ENCODE measurements at regions not wholly inside any gene's neighbourhood (a gene's known extent, or its start where the extent isn't known, plus 50 kb on each side); places are given as distances from the start of the nearest gene placed in this dataset.
A peak's percentile ranks its signal among the peaks of the same experiment; 100 is the strongest.

DNA sequence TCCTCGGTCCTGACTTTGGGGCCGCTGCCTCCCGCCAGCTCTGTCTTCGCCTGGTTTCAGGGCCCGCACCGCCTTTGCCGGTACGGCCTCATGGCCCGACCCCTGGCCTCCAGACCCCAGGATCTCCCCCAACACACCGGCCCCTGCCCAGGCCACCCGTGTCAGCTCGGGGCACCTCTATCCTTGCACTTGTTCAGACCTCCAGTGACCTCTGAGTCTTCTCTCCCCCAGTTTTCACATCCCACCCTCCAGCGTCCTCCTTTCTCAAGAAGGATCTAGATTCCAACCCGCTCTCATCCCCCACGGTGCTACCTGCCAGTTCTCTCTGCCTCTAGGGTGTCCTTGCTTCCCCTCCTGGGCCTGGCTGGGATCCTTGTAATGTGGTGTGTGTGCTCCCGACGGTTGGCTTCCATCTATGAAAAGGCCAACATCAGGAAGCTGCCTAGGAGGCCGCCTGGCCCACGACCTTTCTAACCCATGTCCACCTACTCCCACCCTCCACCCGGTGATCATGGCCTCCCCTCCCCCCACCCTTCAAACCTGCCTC, 61.1 kb downstream of the SPATA31C2 start:
- TF ChIP-seq, protein P1, sequence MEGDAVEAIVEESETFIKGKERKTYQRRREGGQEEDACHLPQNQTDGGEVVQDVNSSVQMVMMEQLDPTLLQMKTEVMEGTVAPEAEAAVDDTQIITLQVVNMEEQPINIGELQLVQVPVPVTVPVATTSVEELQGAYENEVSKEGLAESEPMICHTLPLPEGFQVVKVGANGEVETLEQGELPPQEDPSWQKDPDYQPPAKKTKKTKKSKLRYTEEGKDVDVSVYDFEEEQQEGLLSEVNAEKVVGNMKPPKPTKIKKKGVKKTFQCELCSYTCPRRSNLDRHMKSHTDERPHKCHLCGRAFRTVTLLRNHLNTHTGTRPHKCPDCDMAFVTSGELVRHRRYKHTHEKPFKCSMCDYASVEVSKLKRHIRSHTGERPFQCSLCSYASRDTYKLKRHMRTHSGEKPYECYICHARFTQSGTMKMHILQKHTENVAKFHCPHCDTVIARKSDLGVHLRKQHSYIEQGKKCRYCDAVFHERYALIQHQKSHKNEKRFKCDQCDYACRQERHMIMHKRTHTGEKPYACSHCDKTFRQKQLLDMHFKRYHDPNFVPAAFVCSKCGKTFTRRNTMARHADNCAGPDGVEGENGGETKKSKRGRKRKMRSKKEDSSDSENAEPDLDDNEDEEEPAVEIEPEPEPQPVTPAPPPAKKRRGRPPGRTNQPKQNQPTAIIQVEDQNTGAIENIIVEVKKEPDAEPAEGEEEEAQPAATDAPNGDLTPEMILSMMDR (IDR thresholded peaks at IDR 0.05; ENCODE audit: unreplicated experiment), result no peak
- H3K36me3 Mint-ChIP-seq (ENCODE audit: insufficient read depth, unreplicated experiment), result no peaks in the 10 kb centered on the region
- H3K27ac Mint-ChIP-seq (ENCODE audit: low read depth, unreplicated experiment), result peak overlapping the region; percentile 95
- BruUV-seq (replicated peaks), result no TSS peak
- H3K4me3 Mint-ChIP-seq (ENCODE audit: unreplicated experiment), result peak overlapping the region; percentile 85
- peak; percentile 47 for DNase-seq (ENCODE audit: unreplicated experiment)
- no peaks in the 10 kb centered on the region for H3K27me3 Mint-ChIP-seq (ENCODE audit: insufficient read depth, unreplicated experiment)
- CTCF ChIA-PET, result interaction anchor here (0.6 to 2.0 kb wide), 10 partner anchors 9 to 502 kb away, joined by 3 to 6 read pairs (median 3); no protein-coding TSS in a partner anchor
- H3K4me1 Mint-ChIP-seq (ENCODE audit: insufficient read depth, unreplicated experiment), result peaks cover 31% of the 10 kb centered on the region
- peaks cover 6% of the 10 kb centered on the region for H3K9me3 Mint-ChIP-seq (ENCODE audit: unreplicated experiment)
- POLR2A ChIA-PET, result interaction anchor here (0.8 to 3.3 kb wide), 11 partner anchors 11 to 318 kb away, joined by 3 to 20 read pairs (median 4); partner anchors contain the start of genes CDK20 and SPIN1
- intact Hi-C loops (cut with micrococcal nuclease), result loop anchor here (5.0 kb wide), 1 partner anchor 310 kb away; the partner anchor contains the start of gene SPIN1

- peak overlapping the region; percentile 85 for H3K4me3 Mint-ChIP-seq (ENCODE audit: unreplicated experiment)
- H3K27me3 Mint-ChIP-seq (ENCODE audit: insufficient read depth, unreplicated experiment), result no peaks in the 10 kb centered on the region
- ChIA-PET POLR2A (interaction anchor here (0.6 to 3.3 kb wide), 17 partner anchors 9 to 1656 kb away, joined by 3 to 20 read pairs (median 4); partner anchors contain the start of genes CDK20 and SPIN1), CTCF (interaction anchor here (0.5 to 2.3 kb wide), 22 partner anchors 8 to 1180 kb away, joined by 3 to 7 read pairs (median 3); no protein-coding TSS in a partner anchor)
- DNase-seq (ENCODE audit: unreplicated experiment), result peak; percentile 97
- peak overlapping the region; percentile 95 for H3K27ac Mint-ChIP-seq (ENCODE audit: low read depth, unreplicated experiment)
- peaks cover 6% of the 10 kb centered on the region for H3K9me3 Mint-ChIP-seq (ENCODE audit: unreplicated experiment)
- H3K36me3 Mint-ChIP-seq (ENCODE audit: insufficient read depth, unreplicated experiment), result peaks cover 4% of the 10 kb centered on the region
- TF ChIP-seq, protein P1 (IDR thresholded peaks at IDR 0.05; ENCODE audit: unreplicated experiment), result no peak
- intact Hi-C loops (cut with micrococcal nuclease), result loop anchor here (5.0 kb wide), 1 partner anchor 311 kb away; the partner anchor contains the start of gene SPIN1
- H3K4me1 Mint-ChIP-seq (ENCODE audit: insufficient read depth, unreplicated experiment), result peaks cover 31% of the 10 kb centered on the region
- no TSS peak for BruUV-seq (replicated peaks)
Measured at GRCh38 chr9:88076286-88077070, 61.8 kb downstream of the SPATA31C2 start.

DNA sequence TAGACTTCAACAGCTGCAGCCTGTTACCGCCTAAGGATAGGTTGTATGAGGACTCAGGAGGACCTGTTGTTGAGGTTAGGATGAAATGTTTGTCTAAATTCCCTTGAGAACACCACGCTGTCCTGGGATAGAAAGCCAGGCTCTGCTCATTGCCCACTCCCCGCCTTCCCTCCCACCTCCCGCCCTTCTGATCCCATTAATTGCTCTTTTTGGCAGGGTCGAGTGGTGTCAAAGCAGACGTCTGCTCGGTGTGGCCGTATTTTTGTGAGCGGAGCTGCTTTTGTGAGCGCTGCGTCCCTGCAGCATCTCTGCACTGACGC, 62.3 kb downstream of the SPATA31C2 start:
- TF ChIP-seq, protein P1 (IDR thresholded peaks at IDR 0.05; ENCODE audit: unreplicated experiment), result no peak
- Mint-ChIP-seq H3K27ac (ENCODE audit: low read depth, unreplicated experiment) (peak overlapping the region; percentile 95), H3K9me3 (ENCODE audit: unreplicated experiment) (peaks cover 6% of the 10 kb centered on the region), H3K4me1 (ENCODE audit: insufficient read depth, unreplicated experiment) (peaks cover 31% of the 10 kb centered on the region), H3K4me3 (ENCODE audit: unreplicated experiment) (peak overlapping the region; percentile 85), H3K27me3 (ENCODE audit: insufficient read depth, unreplicated experiment) (no peaks in the 10 kb centered on the region), H3K36me3 (ENCODE audit: insufficient read depth, unreplicated experiment) (peaks cover 4% of the 10 kb centered on the region)
- CTCF ChIA-PET, result interaction anchor here (0.5 to 2.3 kb wide), 21 partner anchors 9 to 1180 kb away, joined by 3 to 7 read pairs (median 3); no protein-coding TSS in a partner anchor
- DNase-seq (ENCODE audit: unreplicated experiment), result no peak
- no TSS peak for BruUV-seq (replicated peaks)
- POLR2A ChIA-PET, result interaction anchor here (0.6 to 3.3 kb wide), 14 partner anchors 9 to 897 kb away, joined by 3 to 20 read pairs (median 4); partner anchors contain the start of genes CDK20 and SPIN1
- intact Hi-C loops (cut with micrococcal nuclease), result loop anchor here (5.0 kb wide), 1 partner anchor 311 kb away; the partner anchor contains the start of gene SPIN1

DNA sequence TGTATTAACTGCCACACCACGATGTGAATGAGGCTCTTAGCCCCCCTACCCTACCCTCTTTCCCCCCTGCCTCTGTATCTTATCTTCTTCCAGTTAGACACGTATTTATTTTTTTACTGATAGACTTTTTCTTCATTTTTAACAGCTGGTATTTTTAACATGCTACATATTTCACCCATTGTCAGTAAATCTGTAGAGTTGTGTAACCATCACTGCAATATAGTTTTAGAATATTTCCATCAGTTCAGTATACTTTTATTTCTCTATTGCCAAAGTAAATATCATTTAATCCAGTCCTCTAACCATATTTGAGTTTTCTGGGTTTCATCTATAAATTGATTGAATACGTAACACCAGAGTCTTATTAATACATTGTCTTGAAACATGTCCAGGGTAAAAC, 62.8 kb downstream of the SPATA31C2 start:
- no peaks in the 10 kb centered on the region for H3K27me3 Mint-ChIP-seq (ENCODE audit: insufficient read depth, unreplicated experiment)

More for the DNA sequence above, 62.8 kb downstream of the SPATA31C2 start:
- intact Hi-C loops (cut with micrococcal nuclease), result loop anchor here (5.0 kb wide), 1 partner anchor 312 kb away; the partner anchor contains the start of gene SPIN1
- H3K4me3 Mint-ChIP-seq (ENCODE audit: unreplicated experiment), result peak overlapping the region; percentile 85
- peaks cover 4% of the 10 kb centered on the region for H3K36me3 Mint-ChIP-seq (ENCODE audit: insufficient read depth, unreplicated experiment)
- H3K9me3 Mint-ChIP-seq (ENCODE audit: unreplicated experiment), result peaks cover 6% of the 10 kb centered on the region
- CTCF ChIA-PET, result interaction anchor here (0.5 to 2.3 kb wide), 14 partner anchors 9 to 503 kb away, joined by 3 to 7 read pairs (median 4); no protein-coding TSS in a partner anchor
- POLR2A ChIA-PET, result interaction anchor here (0.6 to 3.3 kb wide), 13 partner anchors 9 to 577 kb away, joined by 3 to 20 read pairs (median 3); partner anchors contain the start of genes CDK20 and SPIN1
- no peak for DNase-seq (ENCODE audit: unreplicated experiment)
- TF ChIP-seq, protein P1 (IDR thresholded peaks at IDR 0.05; ENCODE audit: unreplicated experiment), result no peak
- H3K4me1 Mint-ChIP-seq (ENCODE audit: insufficient read depth, unreplicated experiment), result peaks cover 31% of the 10 kb centered on the region
- BruUV-seq (replicated peaks), result no TSS peak
- peak overlapping the region; percentile 95 for H3K27ac Mint-ChIP-seq (ENCODE audit: low read depth, unreplicated experiment)
